GM12878 (cell line): ENCODE measurements at regions not wholly inside any gene's neighbourhood (a gene's known extent, or its start where the extent isn't known, plus 50 kb on each side); places are given as distances from the start of the nearest gene placed in this dataset.
A peak's percentile ranks its signal among the peaks of the same experiment; 100 is the strongest.

Experiments
- ATF7 ChIP-seq: fragments of 450-650 bp; IDR thresholded peaks from 2 replicates; pipeline ENCODE4 v1.6.1; 2016; ENCODE audit warnings: low read depth, mild to moderate bottlenecking
- BMI1 ChIP-seq: fragments of 450-650 bp; IDR thresholded peaks from 2 replicates; pipeline ENCODE4 v1.6.1; 2016; ENCODE audit warnings: mild to moderate bottlenecking, moderate library complexity, borderline replicate concordance
- BRCA1 ChIP-seq: IDR thresholded peaks from 2 replicates; pipeline ENCODE4 v1.6.1; 2011; ENCODE audit warnings: low read depth, low read length, improper control_type of control experiment
- CREM ChIP-seq: IDR thresholded peaks from 2 replicates; pipeline ENCODE4 v1.6.1; 2014; ENCODE audit warnings: antibody characterized with exemption, low read depth
- EP300 ChIP-seq, 2 experiments: fragments of 150-350 bp in 1 of 2; IDR thresholded peaks; 2 replicates each; pipeline ENCODE4 v1.6.1; 2011 to 2012; ENCODE audit warnings: low read depth in 2 of 2, low read length in 2 of 2, borderline replicate concordance in 1 of 2, improper control_type of control experiment in 1 of 2, inconsistent platforms in 1 of 2; ENCODE audit not compliant: control insufficient read depth in 1 of 2
- FOXK2 ChIP-seq: fragments of 450-650 bp; IDR thresholded peaks from 2 replicates; pipeline ENCODE4 v1.6.1; 2017; ENCODE audit warnings: mild to moderate bottlenecking, moderate library complexity
- FOXM1 ChIP-seq: IDR thresholded peaks from 2 replicates; pipeline ENCODE4 v1.6.1; 2012; ENCODE audit warnings: low read depth, mild to moderate bottlenecking, inconsistent platforms, low read length, moderate library complexity
- HCFC1 ChIP-seq: fragments of 150-350 bp; IDR thresholded peaks from 2 replicates; pipeline ENCODE4 v1.6.1; 2014; ENCODE audit warnings: low read length
- HDAC2 ChIP-seq: fragments of 200-600 bp; sonication (generic); IDR thresholded peaks from 2 replicates; pipeline ENCODE4 v1.6.1; 2017
- IKZF2 ChIP-seq, 2 experiments: fragments of 450-650 bp; IDR thresholded peaks; 2 replicates each; pipeline ENCODE4 v1.6.1; 2017; ENCODE audit warnings: mild to moderate bottlenecking in 2 of 2, moderate library complexity in 2 of 2
- IRF4 ChIP-seq: IDR thresholded peaks from 2 replicates; pipeline ENCODE4 v1.6.1; 2011; ENCODE audit warnings: low read depth, low read length
- JUNB ChIP-seq: IDR thresholded peaks from 2 replicates; pipeline ENCODE4 v1.6.1; 2016; ENCODE audit warnings: antibody characterized with exemption, mild to moderate bottlenecking
- JUND ChIP-seq: IDR thresholded peaks from 2 replicates; pipeline ENCODE4 v1.6.1; 2012; ENCODE audit warnings: low read depth, mild to moderate bottlenecking, low read length, improper control_type of control experiment, moderate library complexity
- KLF5 ChIP-seq: fragments of 450-650 bp; IDR thresholded peaks from 2 replicates; pipeline ENCODE4 v1.6.1; 2014; ENCODE audit warnings: mild to moderate bottlenecking; ENCODE audit not compliant: partially characterized antibody
- MEF2B ChIP-seq: fragments of 450-650 bp; IDR thresholded peaks from 2 replicates; pipeline ENCODE4 v1.6.1; 2018; ENCODE audit warnings: mild to moderate bottlenecking, moderate library complexity; ENCODE audit not compliant: partially characterized antibody, poor library complexity, severe bottlenecking
- NBN ChIP-seq: fragments of 450-650 bp; IDR thresholded peaks from 2 replicates; pipeline ENCODE4 v1.6.1; 2016
- NFIC ChIP-seq: IDR thresholded peaks from 2 replicates; pipeline ENCODE4 v1.6.1; 2012; ENCODE audit warnings: low read depth, mild to moderate bottlenecking, inconsistent platforms, low read length, moderate library complexity
- NR2F1 ChIP-seq: fragments of 450-650 bp; conservative IDR thresholded peaks from 2 replicates; pipeline ENCODE4 v1.6.1; 2017; ENCODE audit warnings: mild to moderate bottlenecking
- PAX5 ChIP-seq: IDR thresholded peaks from 2 replicates; pipeline ENCODE4 v1.6.1; 2011; ENCODE audit warnings: low read depth, low read length, borderline replicate concordance
- RELA ChIP-seq: fragments of 450-650 bp; IDR thresholded peaks from 2 replicates; pipeline ENCODE4 v1.8.0; 2014; ENCODE audit warnings: borderline replicate concordance; ENCODE audit not compliant: partially characterized antibody
- SPI1 ChIP-seq: IDR thresholded peaks from 2 replicates; pipeline ENCODE4 v1.6.1; 2011; ENCODE audit warnings: low read depth, mild to moderate bottlenecking, low read length, moderate library complexity, borderline replicate concordance; ENCODE audit not compliant: insufficient read depth
- STAT3 ChIP-seq: IDR thresholded peaks from 2 replicates; pipeline ENCODE4 v1.6.1; 2011; ENCODE audit warnings: low read depth, low read length, improper control_type of control experiment
- TCF7 ChIP-seq: IDR thresholded peaks from 2 replicates; pipeline ENCODE4 v1.6.1; 2014; ENCODE audit warnings: antibody characterized with exemption, borderline replicate concordance
- ZNF24 ChIP-seq: fragments of 450-650 bp; IDR thresholded peaks from 2 replicates; pipeline ENCODE4 v1.6.1; 2017; ENCODE audit warnings: antibody characterized with exemption, mild to moderate bottlenecking
- TF ChIP-seq, protein P1 (sequence below): fragments of 450-650 bp; IDR thresholded peaks from 2 replicates; pipeline ENCODE4 v1.6.1; 2016; ENCODE audit warnings: mild to moderate bottlenecking
- TF ChIP-seq, protein P2 (sequence below): IDR thresholded peaks from 2 replicates; pipeline ENCODE4 v1.6.1; 2012; ENCODE audit warnings: low read length, inconsistent platforms
- TF ChIP-seq, protein P3 (sequence below): fragments of 450-650 bp; IDR thresholded peaks from 2 replicates; pipeline ENCODE4 v1.6.1; 2017; ENCODE audit warnings: low read depth, mild to moderate bottlenecking, moderate library complexity
- TF ChIP-seq, protein P4 (sequence below): IDR thresholded peaks from 2 replicates; pipeline ENCODE4 v1.6.1; 2011; ENCODE audit warnings: borderline replicate concordance, low read depth, mild to moderate bottlenecking, moderate library complexity, low read length; ENCODE audit not compliant: insufficient read depth, poor library complexity, severe bottlenecking

DNA sequence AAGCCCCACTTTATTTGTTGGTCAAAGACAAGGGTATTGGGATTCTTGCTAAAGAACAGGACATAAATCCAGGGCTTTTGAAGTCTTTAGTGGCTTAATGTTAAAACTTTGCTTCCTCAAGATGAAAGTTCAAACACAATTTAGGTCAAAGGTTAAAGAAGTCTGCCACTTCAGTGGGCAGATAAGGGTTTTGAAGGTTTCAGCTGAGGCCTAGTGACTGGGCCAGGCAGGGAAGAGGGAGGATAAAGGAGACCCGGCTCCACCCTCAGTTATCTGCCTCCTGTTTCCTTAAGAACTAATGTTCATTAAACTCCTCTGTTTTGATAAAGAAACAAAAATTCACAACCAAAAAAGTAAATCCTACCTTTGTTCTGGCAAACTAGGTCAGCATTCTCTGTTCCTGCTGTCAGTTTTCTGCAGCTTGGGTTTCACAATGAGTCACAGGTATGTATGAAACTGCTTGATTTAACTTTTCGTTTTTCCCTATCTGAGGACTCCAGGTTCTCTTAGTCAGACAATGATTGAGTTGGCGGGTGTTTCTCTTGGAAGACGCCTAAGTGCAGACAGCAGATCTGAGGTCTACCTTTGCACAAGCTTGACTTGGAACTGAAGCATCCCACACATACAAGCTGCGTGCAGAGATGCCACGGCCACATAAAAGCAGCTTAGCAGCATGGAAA, 208.3 kb downstream of the EXOC5 start (continued):
- TF ChIP-seq SPI1 (peak; percentile 30; the same call in 1 of the 2 replicates), BRCA1 (no peak), FOXM1 (0 out of 2 replicates have a peak, but pooled peaks have one; percentile 39), CREM (peak; percentile 28; the same call in 1 of the 2 replicates), BMI1 (peak; percentile 45; the same call in 1 of the 2 replicates), RELA (no peak), NBN (no peak), JUNB (peak; percentile 93), ZNF24 (0 out of 2 replicates have a peak, but pooled peaks have one; percentile 29), NR2F1 (peak; percentile 98), KLF5 (no peak), JUND (peak; percentile 83; the same call in 1 of the 2 replicates), TCF7 (peak; percentile 49; the same call in 1 of the 2 replicates), IKZF2 (IDR thresholded peaks at IDR 0.05) (peak; percentile 92 to 94), EP300 (IDR thresholded peaks at IDR 0.05; ENCODE audit: borderline replicate concordance in 1 of 2, control insufficient read depth in 1 of 2, low read depth in 2 of 2, low read length in 2 of 2) (peak; percentile 36 to 64; a peak in 2 of 4 replicates), HCFC1 (no peak), IRF4 (peak; percentile 92), MEF2B (peak; percentile 24), FOXK2 (no peak), HDAC2 (no peak), STAT3 (no peak), NFIC (peak; percentile 85), PAX5 (peak; percentile 33; the same call in 1 of the 2 replicates), ATF7 (peak; percentile 50; the same call in 1 of the 2 replicates)
- TF ChIP-seq, protein P1, sequence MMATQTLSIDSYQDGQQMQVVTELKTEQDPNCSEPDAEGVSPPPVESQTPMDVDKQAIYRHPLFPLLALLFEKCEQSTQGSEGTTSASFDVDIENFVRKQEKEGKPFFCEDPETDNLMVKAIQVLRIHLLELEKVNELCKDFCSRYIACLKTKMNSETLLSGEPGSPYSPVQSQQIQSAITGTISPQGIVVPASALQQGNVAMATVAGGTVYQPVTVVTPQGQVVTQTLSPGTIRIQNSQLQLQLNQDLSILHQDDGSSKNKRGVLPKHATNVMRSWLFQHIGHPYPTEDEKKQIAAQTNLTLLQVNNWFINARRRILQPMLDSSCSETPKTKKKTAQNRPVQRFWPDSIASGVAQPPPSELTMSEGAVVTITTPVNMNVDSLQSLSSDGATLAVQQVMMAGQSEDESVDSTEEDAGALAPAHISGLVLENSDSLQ, result peak; percentile 58
- TF ChIP-seq, protein P2, sequence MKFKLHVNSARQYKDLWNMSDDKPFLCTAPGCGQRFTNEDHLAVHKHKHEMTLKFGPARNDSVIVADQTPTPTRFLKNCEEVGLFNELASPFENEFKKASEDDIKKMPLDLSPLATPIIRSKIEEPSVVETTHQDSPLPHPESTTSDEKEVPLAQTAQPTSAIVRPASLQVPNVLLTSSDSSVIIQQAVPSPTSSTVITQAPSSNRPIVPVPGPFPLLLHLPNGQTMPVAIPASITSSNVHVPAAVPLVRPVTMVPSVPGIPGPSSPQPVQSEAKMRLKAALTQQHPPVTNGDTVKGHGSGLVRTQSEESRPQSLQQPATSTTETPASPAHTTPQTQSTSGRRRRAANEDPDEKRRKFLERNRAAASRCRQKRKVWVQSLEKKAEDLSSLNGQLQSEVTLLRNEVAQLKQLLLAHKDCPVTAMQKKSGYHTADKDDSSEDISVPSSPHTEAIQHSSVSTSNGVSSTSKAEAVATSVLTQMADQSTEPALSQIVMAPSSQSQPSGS, result peak; percentile 57
- TF ChIP-seq, protein P3, sequence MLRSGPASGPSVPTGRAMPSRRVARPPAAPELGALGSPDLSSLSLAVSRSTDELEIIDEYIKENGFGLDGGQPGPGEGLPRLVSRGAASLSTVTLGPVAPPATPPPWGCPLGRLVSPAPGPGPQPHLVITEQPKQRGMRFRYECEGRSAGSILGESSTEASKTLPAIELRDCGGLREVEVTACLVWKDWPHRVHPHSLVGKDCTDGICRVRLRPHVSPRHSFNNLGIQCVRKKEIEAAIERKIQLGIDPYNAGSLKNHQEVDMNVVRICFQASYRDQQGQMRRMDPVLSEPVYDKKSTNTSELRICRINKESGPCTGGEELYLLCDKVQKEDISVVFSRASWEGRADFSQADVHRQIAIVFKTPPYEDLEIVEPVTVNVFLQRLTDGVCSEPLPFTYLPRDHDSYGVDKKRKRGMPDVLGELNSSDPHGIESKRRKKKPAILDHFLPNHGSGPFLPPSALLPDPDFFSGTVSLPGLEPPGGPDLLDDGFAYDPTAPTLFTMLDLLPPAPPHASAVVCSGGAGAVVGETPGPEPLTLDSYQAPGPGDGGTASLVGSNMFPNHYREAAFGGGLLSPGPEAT, result peak; percentile 76
- TF ChIP-seq, protein P4, sequence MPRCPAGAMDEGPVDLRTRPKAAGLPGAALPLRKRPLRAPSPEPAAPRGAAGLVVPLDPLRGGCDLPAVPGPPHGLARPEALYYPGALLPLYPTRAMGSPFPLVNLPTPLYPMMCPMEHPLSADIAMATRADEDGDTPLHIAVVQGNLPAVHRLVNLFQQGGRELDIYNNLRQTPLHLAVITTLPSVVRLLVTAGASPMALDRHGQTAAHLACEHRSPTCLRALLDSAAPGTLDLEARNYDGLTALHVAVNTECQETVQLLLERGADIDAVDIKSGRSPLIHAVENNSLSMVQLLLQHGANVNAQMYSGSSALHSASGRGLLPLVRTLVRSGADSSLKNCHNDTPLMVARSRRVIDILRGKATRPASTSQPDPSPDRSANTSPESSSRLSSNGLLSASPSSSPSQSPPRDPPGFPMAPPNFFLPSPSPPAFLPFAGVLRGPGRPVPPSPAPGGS, result no peak
